ENCODE measurements at regions not wholly inside any gene's neighbourhood (a gene's known extent, or its start where the extent isn't known, plus 50 kb on each side); places are given as distances from the start of the nearest gene placed in this dataset.

DNA sequence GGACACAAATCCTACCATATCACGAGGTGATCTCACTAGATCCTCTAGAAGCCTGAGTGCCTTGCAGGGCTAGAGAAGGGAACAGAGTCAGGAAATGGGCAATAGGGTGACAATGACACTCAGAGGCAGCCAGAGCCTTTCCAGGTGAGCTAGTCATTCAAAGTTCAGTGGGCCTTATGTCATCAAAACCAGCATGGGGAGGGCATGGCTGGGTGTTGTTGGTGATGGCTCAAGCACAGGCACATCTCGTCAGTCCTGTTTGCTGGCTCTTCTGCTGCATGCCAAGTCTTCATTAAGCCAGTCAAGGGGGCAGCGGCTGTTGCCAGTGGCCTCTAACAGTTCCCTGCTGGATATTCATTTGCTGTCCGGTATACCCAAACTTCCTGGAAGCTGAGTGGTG is 99.6 kb upstream of the USP24 start:
- TF ChIP-seq, protein P1, sequence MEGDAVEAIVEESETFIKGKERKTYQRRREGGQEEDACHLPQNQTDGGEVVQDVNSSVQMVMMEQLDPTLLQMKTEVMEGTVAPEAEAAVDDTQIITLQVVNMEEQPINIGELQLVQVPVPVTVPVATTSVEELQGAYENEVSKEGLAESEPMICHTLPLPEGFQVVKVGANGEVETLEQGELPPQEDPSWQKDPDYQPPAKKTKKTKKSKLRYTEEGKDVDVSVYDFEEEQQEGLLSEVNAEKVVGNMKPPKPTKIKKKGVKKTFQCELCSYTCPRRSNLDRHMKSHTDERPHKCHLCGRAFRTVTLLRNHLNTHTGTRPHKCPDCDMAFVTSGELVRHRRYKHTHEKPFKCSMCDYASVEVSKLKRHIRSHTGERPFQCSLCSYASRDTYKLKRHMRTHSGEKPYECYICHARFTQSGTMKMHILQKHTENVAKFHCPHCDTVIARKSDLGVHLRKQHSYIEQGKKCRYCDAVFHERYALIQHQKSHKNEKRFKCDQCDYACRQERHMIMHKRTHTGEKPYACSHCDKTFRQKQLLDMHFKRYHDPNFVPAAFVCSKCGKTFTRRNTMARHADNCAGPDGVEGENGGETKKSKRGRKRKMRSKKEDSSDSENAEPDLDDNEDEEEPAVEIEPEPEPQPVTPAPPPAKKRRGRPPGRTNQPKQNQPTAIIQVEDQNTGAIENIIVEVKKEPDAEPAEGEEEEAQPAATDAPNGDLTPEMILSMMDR (conservative IDR thresholded peaks at IDR 0.05 in 1 of 2, IDR thresholded peaks at IDR 0.05 in 1 of 2; ENCODE audit: low read depth in 1 of 2, low read length in 2 of 2) = no peak
- TF ChIP-seq EZH2 (IDR thresholded peaks at IDR 0.05; ENCODE audit: low read length, missing control alignments) = no peak
